Right atrium auricular region (tissue), 2 donors: ENCODE measurements at regions not wholly inside any gene's neighbourhood (a gene's known extent, or its start where the extent isn't known, plus 50 kb on each side); places are given as distances from the start of the nearest gene placed in this dataset.

ENCODE experiments used
- DNase-seq: peaks from one replicate; pipeline ENCODE4 v3.0.0-alpha.2; 2019; ENCODE audit warnings: low spot score
- H3K27ac ChIP-seq, 2 donors: fragments of 200-600 bp; sonication (generic); 1 replicate in 1 of 2; 2 replicates in 1 of 2; pipeline ENCODE4 v1.5.1; 2016 to 2019
- H3K27me3 ChIP-seq, 2 donors: fragments of 200-600 bp; sonication (generic); one replicate each; pipeline versions ENCODE4 v1.5.1 to v1.6.0; 2017 to 2019
- H3K36me3 ChIP-seq: fragments of 200-600 bp; sonication (generic); one replicate; pipeline ENCODE4 v1.5.1; 2016
- H3K4me1 ChIP-seq, 2 donors: fragments of 200-600 bp; sonication (generic); one replicate each; pipeline versions ENCODE4 v1.5.1 to v1.6.0; 2017 to 2019
- H3K4me3 ChIP-seq, 2 donors: fragments of 200-600 bp; sonication (generic); 1 replicate in 1 of 2; 2 replicates in 1 of 2; pipeline ENCODE4 v1.5.1; 2017 to 2019; ENCODE audit warnings: mild to moderate bottlenecking in 1 of 2, moderate library complexity in 1 of 2
- H3K9me3 ChIP-seq, 2 donors: fragments of 200-600 bp; sonication (generic); one replicate each; pipeline ENCODE4 v1.5.1; 2019
- CTCF ChIP-seq, 2 donors: fragments of 200-600 bp; sonication (generic); IDR thresholded peaks; one replicate each; pipeline ENCODE4 v1.5.1; 2019; ENCODE audit warnings: antibody characterized with exemption in 2 of 2

- no peaks in the 10 kb centered on the region for H3K27me3 ChIP-seq
- H3K27ac ChIP-seq = no peak overlapping the region
- no peaks in the 10 kb centered on the region for H3K36me3 ChIP-seq
- no peaks in the 10 kb centered on the region for H3K4me1 ChIP-seq
- H3K9me3 ChIP-seq = no peaks in the 10 kb centered on the region
- no peak overlapping the region for H3K4me3 ChIP-seq
- TF ChIP-seq CTCF (IDR thresholded peaks at IDR 0.05) = no peak
- DNase-seq = no peak
Measured at GRCh38 chr2:189391201-189391600, 50.1 kb upstream of the WDR75 start.
